Amniotic stem cell (primary cell): ENCODE measurements at regions not wholly inside any gene's neighbourhood (a gene's known extent, or its start where the extent isn't known, plus 50 kb on each side); places are given as distances from the start of the nearest gene placed in this dataset.

Experiments
- DNase-seq: peaks from one replicate; lab custom pipeline; 2025; lab: John Stamatoyannopoulos, UW

DNA sequence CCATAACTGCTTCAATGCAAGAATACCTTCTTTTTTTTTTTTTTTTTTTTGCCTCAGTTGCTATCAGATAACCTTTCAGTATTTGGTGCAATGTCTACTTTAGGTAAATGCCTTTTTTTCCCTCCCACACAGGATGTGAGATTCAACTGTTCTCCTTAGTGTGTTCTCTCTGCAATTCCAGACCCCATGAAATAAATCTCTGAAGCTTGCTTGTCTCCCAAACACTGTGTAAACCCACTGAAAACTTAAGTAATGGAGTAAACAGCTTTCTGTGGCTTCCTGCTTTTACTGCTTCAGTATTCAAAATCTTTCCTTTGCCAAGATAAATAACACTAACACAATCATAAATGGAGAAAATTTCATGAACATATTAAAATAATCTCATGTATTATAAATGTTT lies 55.8 kb upstream of the CLEC14A start:
- no peak for DNase-seq

DNA sequence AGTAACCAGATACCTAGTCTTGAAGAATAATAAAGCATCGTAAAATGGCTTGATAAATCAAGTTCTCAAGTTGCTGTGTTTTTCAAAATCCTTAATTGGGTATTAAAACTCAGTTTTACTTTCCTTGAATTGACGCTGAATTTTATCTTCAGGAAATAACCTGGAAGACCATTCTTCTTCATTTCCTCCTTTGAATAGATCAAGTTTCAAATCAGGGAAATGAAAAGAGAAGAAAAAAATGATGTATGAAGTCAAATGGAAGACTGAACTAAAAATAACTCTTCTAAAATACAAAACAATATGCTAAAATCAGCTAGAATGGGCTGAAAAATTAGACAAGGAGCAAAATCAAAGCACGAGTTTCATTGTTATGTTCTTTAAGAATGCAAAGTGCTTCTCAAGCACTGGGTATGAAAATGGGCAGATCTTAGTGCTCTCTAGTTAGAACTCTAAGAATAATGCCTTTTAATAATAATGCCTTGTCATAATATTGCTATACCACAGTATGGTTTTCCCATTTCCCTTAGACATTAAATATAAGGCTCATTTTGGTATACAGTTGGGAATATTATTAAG lies 54.6 kb upstream of the CLEC14A start:
- no peak for DNase-seq

DNA sequence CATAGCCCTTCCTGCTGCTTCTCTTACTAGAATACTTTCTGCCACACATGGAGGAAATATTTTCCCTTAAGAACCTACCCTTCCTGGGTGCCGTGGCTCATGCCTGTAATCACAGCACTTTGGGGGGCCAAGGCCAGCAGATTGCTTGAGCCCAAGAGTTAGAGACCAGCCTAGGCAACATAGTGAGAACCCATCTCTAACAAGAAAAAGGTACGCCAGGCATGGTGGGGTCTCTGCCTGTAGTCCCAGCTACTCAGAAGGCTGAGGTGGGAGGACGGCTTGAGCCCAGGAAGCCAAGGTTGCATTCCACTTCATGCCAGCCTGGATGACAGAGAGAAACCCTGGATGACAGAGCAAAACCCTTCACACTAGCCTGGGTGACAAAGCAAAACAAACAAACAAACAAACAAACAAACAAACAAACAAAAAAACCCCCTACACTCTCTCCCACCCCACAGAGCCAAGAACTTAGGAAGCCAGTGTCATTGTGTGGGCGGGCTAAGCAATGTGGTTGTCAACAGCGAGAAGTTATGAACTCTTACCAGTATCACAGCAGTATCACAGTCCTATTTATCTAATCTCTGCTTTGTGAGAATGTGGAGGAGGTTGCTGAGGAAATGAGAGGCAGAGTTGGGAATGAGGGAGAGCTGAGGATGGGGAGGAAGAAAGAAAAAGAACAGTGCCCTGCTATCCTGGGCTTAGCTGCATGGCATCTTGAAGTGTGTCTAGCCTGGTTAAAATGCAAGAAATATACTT lies 53.8 kb upstream of the CLEC14A start:
- DNase-seq, result no peak
